Nephron (organoid): ENCODE measurements at regions not wholly inside any gene's neighbourhood (a gene's known extent, or its start where the extent isn't known, plus 50 kb on each side); places are given as distances from the start of the nearest gene placed in this dataset.

ENCODE experiments used
- H3K27ac Mint-ChIP-seq, 3 experiments: 2 replicates each; pipeline ENCODE4 v1.8.0; 2020; ENCODE audit warnings: mixed read lengths in 3 of 3, mild to moderate bottlenecking in 2 of 3, moderate library complexity in 1 of 3
- H3K27me3 Mint-ChIP-seq: 2 replicates; pipeline ENCODE4 v1.8.0; 2021; ENCODE audit warnings: low read depth, mild to moderate bottlenecking, moderate library complexity, mixed read lengths
- H3K36me3 Mint-ChIP-seq: 2 replicates; pipeline ENCODE4 v1.8.0; 2020; ENCODE audit warnings: low read depth, mixed read lengths
- H3K4me1 Mint-ChIP-seq: 2 replicates; pipeline ENCODE4 v1.8.0; 2020; ENCODE audit warnings: mixed read lengths
- H3K4me3 Mint-ChIP-seq, 3 experiments: 2 replicates each; pipeline ENCODE4 v1.8.0; 2020; ENCODE audit warnings: mild to moderate bottlenecking in 3 of 3, mixed read lengths in 3 of 3, moderate library complexity in 2 of 3
- H3K9me3 Mint-ChIP-seq: 2 replicates; pipeline ENCODE4 v1.8.0; 2020; ENCODE audit warnings: mixed read lengths
- CTCF ChIP-seq, 3 experiments: fragments of 200-600 bp; sonication (generic); IDR thresholded peaks; one replicate each; pipeline ENCODE4 v1.5.0; 2021; ENCODE audit warnings: antibody characterized with exemption in 3 of 3; ENCODE audit not compliant: unreplicated experiment in 3 of 3

GRCh38 chr18:40037356-40037755 lies 1917.7 kb upstream of the PIK3C3 start:
- no peak overlapping the region for H3K4me3 Mint-ChIP-seq
- peaks cover 5% of the 10 kb centered on the region for H3K27me3 Mint-ChIP-seq
- no peaks in the 10 kb centered on the region for H3K4me1 Mint-ChIP-seq
- no peaks in the 10 kb centered on the region for H3K9me3 Mint-ChIP-seq
- no peak overlapping the region for H3K27ac Mint-ChIP-seq
- H3K36me3 Mint-ChIP-seq: no peaks in the 10 kb centered on the region
- no peak for TF ChIP-seq CTCF (IDR thresholded peaks at IDR 0.05; ENCODE audit: unreplicated experiment in 3 of 3)

GRCh38 chr18:40036861-40037260 lies 1918.2 kb upstream of the PIK3C3 start:
- Mint-ChIP-seq H3K27ac (no peak overlapping the region), H3K27me3 (peaks cover 5% of the 10 kb centered on the region), H3K36me3 (no peaks in the 10 kb centered on the region), H3K9me3 (no peaks in the 10 kb centered on the region), H3K4me3 (no peak overlapping the region), H3K4me1 (no peaks in the 10 kb centered on the region)
- no peak for TF ChIP-seq CTCF (IDR thresholded peaks at IDR 0.05; ENCODE audit: unreplicated experiment in 3 of 3)

GRCh38 chr18:40035966-40036365 lies 1919.1 kb upstream of the PIK3C3 start:
- H3K27ac Mint-ChIP-seq: no peak overlapping the region
- H3K4me1 Mint-ChIP-seq: no peaks in the 10 kb centered on the region
- no peaks in the 10 kb centered on the region for H3K36me3 Mint-ChIP-seq
- peaks cover 5% of the 10 kb centered on the region for H3K27me3 Mint-ChIP-seq
- H3K9me3 Mint-ChIP-seq: no peaks in the 10 kb centered on the region
- H3K4me3 Mint-ChIP-seq: no peak overlapping the region
- TF ChIP-seq CTCF (IDR thresholded peaks at IDR 0.05; ENCODE audit: unreplicated experiment in 3 of 3): no peak

- no peak overlapping the region for H3K4me3 Mint-ChIP-seq
- H3K9me3 Mint-ChIP-seq: no peaks in the 10 kb centered on the region
- H3K27ac Mint-ChIP-seq: no peak overlapping the region
- no peaks in the 10 kb centered on the region for H3K27me3 Mint-ChIP-seq
- H3K36me3 Mint-ChIP-seq: no peaks in the 10 kb centered on the region
- TF ChIP-seq CTCF (IDR thresholded peaks at IDR 0.05; ENCODE audit: unreplicated experiment in 3 of 3): no peak
- no peaks in the 10 kb centered on the region for H3K4me1 Mint-ChIP-seq
Measured at GRCh38 chr18:40032076-40032475, 1923.0 kb upstream of the PIK3C3 start.

- Mint-ChIP-seq H3K27me3 (no peaks in the 10 kb centered on the region), H3K4me3 (no peak overlapping the region), H3K9me3 (no peaks in the 10 kb centered on the region), H3K27ac (no peak overlapping the region), H3K4me1 (no peaks in the 10 kb centered on the region), H3K36me3 (no peaks in the 10 kb centered on the region)
- TF ChIP-seq CTCF (IDR thresholded peaks at IDR 0.05; ENCODE audit: unreplicated experiment in 3 of 3): no peak
Measured at GRCh38 chr18:40031435-40031834, 1923.6 kb upstream of the PIK3C3 start.

- Mint-ChIP-seq H3K4me3 (no peak overlapping the region), H3K27ac (no peak overlapping the region), H3K9me3 (no peaks in the 10 kb centered on the region), H3K36me3 (no peaks in the 10 kb centered on the region), H3K4me1 (no peaks in the 10 kb centered on the region), H3K27me3 (no peaks in the 10 kb centered on the region)
- no peak for TF ChIP-seq CTCF (IDR thresholded peaks at IDR 0.05; ENCODE audit: unreplicated experiment in 3 of 3)
Measured at GRCh38 chr18:40019797-40020392, 1935.1 kb upstream of the PIK3C3 start.
